IMR-90 (cell line): ENCODE measurements at regions not wholly inside any gene's neighbourhood (a gene's known extent, or its start where the extent isn't known, plus 50 kb on each side); places are given as distances from the start of the nearest gene placed in this dataset.

Experiments
- ATAC-seq: fragments of 200-7000 bp; cut with Tn5 transposase; 2 replicates; pipeline ENCODE4 v1.9.1; 2020; ENCODE audit warnings: low read depth, mild to moderate bottlenecking, moderate library complexity
- BruUV-seq: library from RNA; stranded (reverse); fragments of 400-500 nt; replicated peaks from 2 replicates; lab custom pipeline; 2021; lab: Mats Ljungman, UMichigan
- CTCF ChIA-PET: fragments of 300-600 bp; formaldehyde crosslinking; extraction: SDS; loops from one replicate; lab custom pipeline; 2021; ENCODE audit warnings: antibody characterized with exemption; lab: Yijun Ruan, JAX
- POLR2A ChIA-PET: fragments of 300-600 bp; sonication (Branson Sonifier 250); formaldehyde crosslinking; loops from one replicate; lab custom pipeline; 2022; ENCODE audit warnings: antibody characterized with exemption; ENCODE audit not compliant: unreplicated experiment; lab: Charles Lee
- DNase-seq: peaks from one replicate; pipeline ENCODE4 v3.0.0; 2013
- H2AFZ ChIP-seq: replicated peaks from 2 replicates; pipeline ENCODE3; 2013; ENCODE audit warnings: low read length, mild to moderate bottlenecking; ENCODE audit not compliant: poor library complexity
- H2AK5ac ChIP-seq: 2 replicates; pipeline ENCODE4 v1.6.1; 2013; ENCODE audit warnings: low read depth, low read length, inconsistent platforms
- H2AK9ac ChIP-seq: replicated peaks from 2 replicates; pipeline ENCODE3; 2013; ENCODE audit warnings: mild to moderate bottlenecking, low read depth, low read length, moderate library complexity; ENCODE audit not compliant: poor library complexity
- H2BK120ac ChIP-seq: 2 replicates; pipeline ENCODE4 v1.6.1; 2013; ENCODE audit warnings: low read depth, low read length, inconsistent platforms
- H2BK15ac ChIP-seq: 3 replicates; pipeline ENCODE4 v1.6.1; 2013; ENCODE audit warnings: low read depth, low read length, inconsistent platforms
- H2BK20ac ChIP-seq: 2 replicates; pipeline ENCODE4 v1.6.1; 2013; ENCODE audit warnings: low read depth, mild to moderate bottlenecking, inconsistent platforms, low read length, moderate library complexity
- H2BK5ac ChIP-seq: 2 replicates; pipeline ENCODE4 v1.6.1; 2013; ENCODE audit warnings: mild to moderate bottlenecking, low read depth, low read length, inconsistent platforms; ENCODE audit not compliant: poor library complexity, severe bottlenecking
- H3K14ac ChIP-seq: replicated peaks from 2 replicates; pipeline ENCODE4 v1.6.1; 2013; ENCODE audit warnings: low read depth, low read length, inconsistent platforms
- H3K18ac ChIP-seq: 2 replicates; pipeline ENCODE4 v1.6.1; 2013; ENCODE audit warnings: low read depth, low read length, control low read depth
- H3K23ac ChIP-seq: 2 replicates; pipeline ENCODE4 v1.6.1; 2013; ENCODE audit warnings: low read depth, low read length, inconsistent platforms
- H3K27ac ChIP-seq: 2 replicates; pipeline ENCODE4 v1.5.1; 2013; ENCODE audit warnings: mild to moderate bottlenecking, control low read depth, low read length; ENCODE audit not compliant: insufficient read depth
- H3K27me3 ChIP-seq: 2 replicates; pipeline ENCODE4 v1.6.1; 2013; ENCODE audit warnings: low read length; ENCODE audit not compliant: control insufficient read depth, insufficient read depth
- H3K36me3 ChIP-seq: 2 replicates; pipeline ENCODE4 v1.6.1; 2013; ENCODE audit warnings: low read length, mixed read lengths; ENCODE audit not compliant: control insufficient read depth, insufficient read depth
- H3K4ac ChIP-seq: 2 replicates; pipeline ENCODE4 v1.6.1; 2013; ENCODE audit warnings: low read depth, low read length, inconsistent platforms
- H3K4me1 ChIP-seq: 2 replicates; pipeline ENCODE4 v1.6.1; 2013; ENCODE audit warnings: low read length, mixed read lengths; ENCODE audit not compliant: control insufficient read depth, insufficient read depth
- H3K4me2 ChIP-seq: 2 replicates; pipeline ENCODE4 v1.6.1; 2013; ENCODE audit warnings: low read depth, mild to moderate bottlenecking, control low read depth, low read length, moderate library complexity
- H3K4me3 ChIP-seq: 2 replicates; pipeline ENCODE4 v1.5.1; 2013; ENCODE audit warnings: low read depth, mild to moderate bottlenecking, control low read depth, low read length, moderate library complexity; ENCODE audit not compliant: insufficient read depth
- H3K56ac ChIP-seq: 2 replicates; pipeline ENCODE4 v1.6.1; 2013; ENCODE audit warnings: low read length, inconsistent platforms; ENCODE audit not compliant: insufficient read depth; ENCODE audit errors: extremely low read depth
- H3K79me1 ChIP-seq, 2 experiments: 2 replicates each; pipeline ENCODE4 v1.6.1; 2013; ENCODE audit warnings: low read length in 2 of 2, inconsistent platforms in 1 of 2, low read depth in 1 of 2
- H3K9ac ChIP-seq: 2 replicates; pipeline ENCODE4 v1.6.1; 2013; ENCODE audit warnings: low read depth, low read length, control low read depth
- H3K9me1 ChIP-seq: 2 replicates; pipeline ENCODE4 v1.6.1; 2013; ENCODE audit warnings: low read length, inconsistent platforms; ENCODE audit not compliant: insufficient read depth
- H3K9me3 ChIP-seq: 2 replicates; pipeline ENCODE4 v1.6.1; 2013; ENCODE audit warnings: low read length; ENCODE audit not compliant: control insufficient read depth, insufficient read depth
- H4K20me1 ChIP-seq: 2 replicates; pipeline ENCODE4 v1.6.1; 2013; ENCODE audit warnings: low read length, inconsistent platforms; ENCODE audit not compliant: insufficient read depth
- H4K5ac ChIP-seq: 2 replicates; pipeline ENCODE4 v1.6.1; 2013; ENCODE audit warnings: mild to moderate bottlenecking, low read depth, low read length, control low read depth
- H4K8ac ChIP-seq, 2 experiments: 2 replicates each; pipeline ENCODE4 v1.6.1; 2013; ENCODE audit warnings: low read depth in 2 of 2, low read length in 2 of 2, control low read depth in 1 of 2, inconsistent platforms in 1 of 2
- H4K91ac ChIP-seq: 2 replicates; pipeline ENCODE4 v1.6.1; 2013; ENCODE audit warnings: low read depth, low read length, inconsistent platforms; ENCODE audit not compliant: insufficient read depth
- MAFK ChIP-seq: IDR thresholded peaks from 2 replicates; pipeline ENCODE4 v1.6.1; 2012; ENCODE audit warnings: low read depth, low read length, improper control_type of control experiment
- MXI1 ChIP-seq: IDR thresholded peaks from 2 replicates; pipeline ENCODE4 v1.6.1; 2012; ENCODE audit warnings: low read depth, mild to moderate bottlenecking, low read length, moderate library complexity, borderline replicate concordance
- RAD21 ChIP-seq: IDR thresholded peaks from 2 replicates; pipeline ENCODE4 v1.6.1; 2012; ENCODE audit warnings: low read length, improper control_type of control experiment
- RFX5 ChIP-seq: IDR thresholded peaks from 2 replicates; pipeline ENCODE4 v1.8.0; 2012; ENCODE audit warnings: low read depth, mild to moderate bottlenecking, low read length, moderate library complexity
- WGBS, 2 experiments: methylation state at CpG; one replicate each; pipeline versions ENCODE4 v1.1.5 to v1.1.7; 2013; ENCODE audit warnings: missing lambda C conversion rate in 2 of 2; ENCODE audit not compliant: insufficient read length in 1 of 2; ENCODE audit errors: extremely low coverage in 2 of 2; 5-methylcytosine and 5-hydroxymethylcytosine counted together
- dilution Hi-C: fragments of 300-500 bp; cut with HindIII; formaldehyde crosslinking; loops from one replicate; pipeline ENCODE4 v1.14.3; 2018; ENCODE audit warnings: low sequenced_read_pairs; ENCODE audit not compliant: unreplicated experiment
- in situ Hi-C: fragments of 300-500 bp; cut with MboI; formaldehyde crosslinking; loops from 3 replicates; pipeline ENCODE4 v1.14.3; 2019; ENCODE audit warnings: low sequenced_read_pairs, inconsistent platforms, mixed read lengths
- intact Hi-C: fragments of 100-400 bp; cut with micrococcal nuclease; formaldehyde crosslinking; loops from 2 replicates; pipeline ENCODE4 v1.10.0; 2022

DNA sequence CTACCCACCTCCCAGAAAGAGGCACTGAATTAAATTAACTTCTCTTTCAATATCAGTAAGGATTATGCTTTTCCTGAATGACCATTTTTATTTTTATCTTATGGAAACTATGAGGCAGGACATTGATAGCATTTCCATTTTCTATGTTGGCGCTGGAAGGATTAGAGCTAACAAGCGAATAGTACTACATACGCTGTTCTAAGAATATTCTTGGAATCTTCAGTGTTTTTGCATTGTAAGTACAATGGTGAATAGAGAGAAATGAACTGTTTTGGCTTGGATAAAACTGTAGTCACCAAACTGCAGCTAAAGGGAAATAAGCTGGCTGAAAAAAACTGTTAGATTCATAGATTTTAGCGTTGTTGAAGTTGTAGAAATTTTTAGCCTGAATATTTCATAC lies 779.0 kb upstream of the ADGRL4 start:
- H3K9me3 ChIP-seq: no peaks in the 10 kb centered on the region
- in situ Hi-C loops (no loop called here), intact Hi-C loops (loop anchor here (1.0 kb wide), 1 partner anchor 13 kb away; no protein-coding TSS in a partner anchor), dilution Hi-C loops (no loop called here)
- no peaks in the 10 kb centered on the region for H3K79me1 ChIP-seq
- no peak overlapping the region for H4K8ac ChIP-seq
- no peak overlapping the region for H3K14ac ChIP-seq
- H3K27ac ChIP-seq: no peak overlapping the region
- H4K20me1 ChIP-seq: no peaks in the 10 kb centered on the region
- ATAC-seq (no peak), DNase-seq (no peak)
- no peaks in the 10 kb centered on the region for H3K36me3 ChIP-seq
- H3K4me2 ChIP-seq: no peak overlapping the region
- CTCF ChIA-PET: no interaction called here
- no peak overlapping the region for H2BK20ac ChIP-seq
- H2AK9ac ChIP-seq: no peak overlapping the region
- H3K4me1 ChIP-seq: no peaks in the 10 kb centered on the region
- H3K23ac ChIP-seq: no peak overlapping the region
- H3K9me1 ChIP-seq: no peaks in the 10 kb centered on the region
- H3K4ac ChIP-seq: no peak overlapping the region
- H3K18ac ChIP-seq: no peak overlapping the region
- POLR2A ChIA-PET: no interaction called here
- H3K9ac ChIP-seq: no peak overlapping the region
- H4K91ac ChIP-seq: no peak overlapping the region
- H3K27me3 ChIP-seq: no peaks in the 10 kb centered on the region
- no peak overlapping the region for H3K4me3 ChIP-seq
- no CpG with 5 or more reads among the region's 4 CpGs for WGBS, 2 experiments
- BruUV-seq: no TSS peak
- H2BK5ac ChIP-seq: no peak overlapping the region
- H2BK120ac ChIP-seq: no peak overlapping the region
- H2AFZ ChIP-seq: no peak overlapping the region
- H4K5ac ChIP-seq: no peak overlapping the region
- H2AK5ac ChIP-seq: no peak overlapping the region
- TF ChIP-seq MAFK (no peak), MXI1 (no peak), RAD21 (no peak), RFX5 (no peak)
- no peak overlapping the region for H2BK15ac ChIP-seq
- no peak overlapping the region for H3K56ac ChIP-seq
